ENCODE measurements at regions not wholly inside any gene's neighbourhood (a gene's known extent, or its start where the extent isn't known, plus 50 kb on each side); places are given as distances from the start of the nearest gene placed in this dataset.

GRCh38 chr13:97145057-97145456, 77.1 kb upstream of the MBNL2 start:
- TF ChIP-seq USF2 (IDR thresholded peaks at IDR 0.05; ENCODE audit: low read length) (no peak), RAD21 (IDR thresholded peaks at IDR 0.05 in 1 of 2, conservative IDR thresholded peaks at IDR 0.05 in 1 of 2; ENCODE audit: low read depth in 2 of 2, low read length in 2 of 2) (no peak), CTCF (IDR thresholded peaks at IDR 0.05; ENCODE audit: control extremely low read depth in 1 of 3, insufficient read depth in 1 of 3, low read depth in 1 of 3, low read length in 3 of 3) (no peak), RBBP5 (IDR thresholded peaks at IDR 0.05; ENCODE audit: borderline replicate concordance, low read depth, low read length) (no peak), POLR2A (IDR thresholded peaks at IDR 0.05; ENCODE audit: control extremely low read depth in 1 of 2, low read depth in 2 of 2, low read length in 2 of 2) (no peak), NRF1 (IDR thresholded peaks at IDR 0.05; ENCODE audit: low read depth, low read length) (no peak), EZH2 (IDR thresholded peaks at IDR 0.05; ENCODE audit: low read depth, low read length, severe bottlenecking) (no peak), SP2 (IDR thresholded peaks at IDR 0.05; ENCODE audit: low read length) (no peak), TAF1 (IDR thresholded peaks at IDR 0.05; ENCODE audit: low read depth, low read length) (no peak), CHD2 (IDR thresholded peaks at IDR 0.05; ENCODE audit: low read length) (no peak)
